ENCODE measurements at regions not wholly inside any gene's neighbourhood (a gene's known extent, or its start where the extent isn't known, plus 50 kb on each side); places are given as distances from the start of the nearest gene placed in this dataset.

DNA sequence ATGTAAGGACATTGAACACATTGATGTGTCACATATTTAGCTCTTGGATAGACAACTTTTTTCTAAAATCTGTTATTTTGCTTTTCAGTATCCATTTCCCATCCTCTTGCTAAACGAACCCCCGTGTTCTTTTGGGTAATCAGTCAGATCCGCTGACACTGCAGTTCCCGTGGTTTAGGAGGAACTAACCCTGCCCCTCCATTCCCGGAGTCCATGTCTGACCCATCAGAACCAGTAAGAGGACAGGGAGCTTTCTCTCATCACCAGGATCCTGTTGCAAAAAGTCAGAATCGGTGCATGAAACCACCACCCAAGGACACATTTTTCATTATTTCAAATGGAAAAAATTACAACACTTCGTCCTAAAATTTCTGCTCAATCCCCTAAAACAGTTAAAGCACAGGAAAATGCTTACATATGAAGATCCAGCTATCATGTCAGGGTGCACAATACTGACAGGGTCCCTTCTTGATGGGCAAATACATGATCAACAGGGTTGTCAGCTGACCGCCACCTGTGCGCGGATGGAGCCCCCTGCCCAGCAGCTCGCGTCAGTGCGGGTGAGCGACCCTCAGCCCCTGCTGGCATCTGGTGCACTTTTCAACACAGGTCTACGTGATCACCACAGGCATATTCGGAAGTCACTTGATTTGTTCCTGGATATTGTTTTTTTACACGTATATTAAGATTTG, 276.8 kb downstream of the ADGRD1 start (continued):
- TF ChIP-seq, protein P1, sequence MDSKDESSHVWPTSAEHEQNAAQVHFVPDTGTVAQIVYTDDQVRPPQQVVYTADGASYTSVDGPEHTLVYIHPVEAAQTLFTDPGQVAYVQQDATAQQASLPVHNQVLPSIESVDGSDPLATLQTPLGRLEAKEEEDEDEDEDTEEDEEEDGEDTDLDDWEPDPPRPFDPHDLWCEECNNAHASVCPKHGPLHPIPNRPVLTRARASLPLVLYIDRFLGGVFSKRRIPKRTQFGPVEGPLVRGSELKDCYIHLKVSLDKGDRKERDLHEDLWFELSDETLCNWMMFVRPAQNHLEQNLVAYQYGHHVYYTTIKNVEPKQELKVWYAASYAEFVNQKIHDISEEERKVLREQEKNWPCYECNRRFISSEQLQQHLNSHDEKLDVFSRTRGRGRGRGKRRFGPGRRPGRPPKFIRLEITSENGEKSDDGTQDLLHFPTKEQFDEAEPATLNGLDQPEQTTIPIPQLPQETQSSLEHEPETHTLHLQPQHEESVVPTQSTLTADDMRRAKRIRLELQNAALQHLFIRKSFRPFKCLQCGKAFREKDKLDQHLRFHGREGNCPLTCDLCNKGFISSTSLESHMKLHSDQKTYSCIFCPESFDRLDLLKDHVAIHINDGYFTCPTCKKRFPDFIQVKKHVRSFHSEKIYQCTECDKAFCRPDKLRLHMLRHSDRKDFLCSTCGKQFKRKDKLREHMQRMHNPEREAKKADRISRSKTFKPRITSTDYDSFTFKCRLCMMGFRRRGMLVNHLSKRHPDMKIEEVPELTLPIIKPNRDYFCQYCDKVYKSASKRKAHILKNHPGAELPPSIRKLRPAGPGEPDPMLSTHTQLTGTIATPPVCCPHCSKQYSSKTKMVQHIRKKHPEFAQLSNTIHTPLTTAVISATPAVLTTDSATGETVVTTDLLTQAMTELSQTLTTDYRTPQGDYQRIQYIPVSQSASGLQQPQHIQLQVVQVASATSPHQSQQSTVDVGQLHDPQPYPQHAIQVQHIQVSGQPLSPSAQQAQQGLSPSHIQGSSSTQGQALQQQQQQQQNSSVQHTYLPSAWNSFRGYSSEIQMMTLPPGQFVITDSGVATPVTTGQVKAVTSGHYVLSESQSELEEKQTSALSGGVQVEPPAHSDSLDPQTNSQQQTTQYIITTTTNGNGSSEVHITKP (IDR thresholded peaks at IDR 0.05; ENCODE audit: partially characterized antibody): no peak
- TF ChIP-seq, protein P2, sequence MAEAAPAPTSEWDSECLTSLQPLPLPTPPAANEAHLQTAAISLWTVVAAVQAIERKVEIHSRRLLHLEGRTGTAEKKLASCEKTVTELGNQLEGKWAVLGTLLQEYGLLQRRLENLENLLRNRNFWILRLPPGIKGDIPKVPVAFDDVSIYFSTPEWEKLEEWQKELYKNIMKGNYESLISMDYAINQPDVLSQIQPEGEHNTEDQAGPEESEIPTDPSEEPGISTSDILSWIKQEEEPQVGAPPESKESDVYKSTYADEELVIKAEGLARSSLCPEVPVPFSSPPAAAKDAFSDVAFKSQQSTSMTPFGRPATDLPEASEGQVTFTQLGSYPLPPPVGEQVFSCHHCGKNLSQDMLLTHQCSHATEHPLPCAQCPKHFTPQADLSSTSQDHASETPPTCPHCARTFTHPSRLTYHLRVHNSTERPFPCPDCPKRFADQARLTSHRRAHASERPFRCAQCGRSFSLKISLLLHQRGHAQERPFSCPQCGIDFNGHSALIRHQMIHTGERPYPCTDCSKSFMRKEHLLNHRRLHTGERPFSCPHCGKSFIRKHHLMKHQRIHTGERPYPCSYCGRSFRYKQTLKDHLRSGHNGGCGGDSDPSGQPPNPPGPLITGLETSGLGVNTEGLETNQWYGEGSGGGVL (CRISPR knock-in tag; IDR thresholded peaks at IDR 0.05): no peak
- no peak for TF ChIP-seq TAL1 (IDR thresholded peaks at IDR 0.05)
- TF ChIP-seq, protein P3, sequence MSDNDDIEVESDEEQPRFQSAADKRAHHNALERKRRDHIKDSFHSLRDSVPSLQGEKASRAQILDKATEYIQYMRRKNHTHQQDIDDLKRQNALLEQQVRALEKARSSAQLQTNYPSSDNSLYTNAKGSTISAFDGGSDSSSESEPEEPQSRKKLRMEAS (CRISPR knock-in tag; IDR thresholded peaks at IDR 0.05): no peak
- TF ChIP-seq DPF2 (IDR thresholded peaks at IDR 0.05): 0 out of 2 replicates have a peak, but pooled peaks have one; percentile 26
- 0 out of 2 replicates have a peak, but pooled peaks have one; percentile 20 for TF ChIP-seq ETV5 (CRISPR knock-in tag; IDR thresholded peaks at IDR 0.05; ENCODE audit: low read depth)
- no peak for TF ChIP-seq SAFB (IDR thresholded peaks at IDR 0.05; ENCODE audit: borderline replicate concordance, low read depth, low read length)
- TF ChIP-seq MAFF (IDR thresholded peaks at IDR 0.05; ENCODE audit: low read length): peak; percentile 97
- no peak for TF ChIP-seq KLF1 (tag; IDR thresholded peaks at IDR 0.05)
- TF ChIP-seq TOE1 (IDR thresholded peaks at IDR 0.05; ENCODE audit: borderline replicate concordance): no peak
- TF ChIP-seq TOE1 (CRISPR knock-in tag; IDR thresholded peaks at IDR 0.05; ENCODE audit: borderline replicate concordance, low read depth): no peak
- TF ChIP-seq KLF13 (tag; IDR thresholded peaks at IDR 0.05; ENCODE audit: borderline replicate concordance, low read depth): no peak
- no peak for TF ChIP-seq HIVEP1 (CRISPR knock-in tag; IDR thresholded peaks at IDR 0.05)
- TF ChIP-seq HMGN3 (IDR thresholded peaks at IDR 0.05; ENCODE audit: borderline replicate concordance, extremely low read depth, insufficient read length, low read depth, low read length): no peak
- TF ChIP-seq BRD9 (IDR thresholded peaks at IDR 0.05; ENCODE audit: low read depth, partially characterized antibody): no peak
- TF ChIP-seq KLF16 (IDR thresholded peaks at IDR 0.05): peak; percentile 1; the same call in 1 of the 2 replicates
- TF ChIP-seq, protein P4, sequence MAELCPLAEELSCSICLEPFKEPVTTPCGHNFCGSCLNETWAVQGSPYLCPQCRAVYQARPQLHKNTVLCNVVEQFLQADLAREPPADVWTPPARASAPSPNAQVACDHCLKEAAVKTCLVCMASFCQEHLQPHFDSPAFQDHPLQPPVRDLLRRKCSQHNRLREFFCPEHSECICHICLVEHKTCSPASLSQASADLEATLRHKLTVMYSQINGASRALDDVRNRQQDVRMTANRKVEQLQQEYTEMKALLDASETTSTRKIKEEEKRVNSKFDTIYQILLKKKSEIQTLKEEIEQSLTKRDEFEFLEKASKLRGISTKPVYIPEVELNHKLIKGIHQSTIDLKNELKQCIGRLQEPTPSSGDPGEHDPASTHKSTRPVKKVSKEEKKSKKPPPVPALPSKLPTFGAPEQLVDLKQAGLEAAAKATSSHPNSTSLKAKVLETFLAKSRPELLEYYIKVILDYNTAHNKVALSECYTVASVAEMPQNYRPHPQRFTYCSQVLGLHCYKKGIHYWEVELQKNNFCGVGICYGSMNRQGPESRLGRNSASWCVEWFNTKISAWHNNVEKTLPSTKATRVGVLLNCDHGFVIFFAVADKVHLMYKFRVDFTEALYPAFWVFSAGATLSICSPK (IDR thresholded peaks at IDR 0.05; ENCODE audit: borderline replicate concordance): no peak
- no peak for TF ChIP-seq TRIM28 (IDR thresholded peaks at IDR 0.05)
- no peak for TF ChIP-seq ASH1L (IDR thresholded peaks at IDR 0.05; ENCODE audit: borderline replicate concordance, low read depth, partially characterized antibody)
- no peak for TF ChIP-seq SLC30A9 (CRISPR knock-in tag; IDR thresholded peaks at IDR 0.05)
